Effector CD8-positive, alpha-beta T cell (primary cell): ENCODE measurements at regions not wholly inside any gene's neighbourhood (a gene's known extent, or its start where the extent isn't known, plus 50 kb on each side); places are given as distances from the start of the nearest gene placed in this dataset.

Source experiments
- DNase-seq: peaks from one replicate; lab custom pipeline; 2025; lab: John Stamatoyannopoulos, UW

- DNase-seq: no peak
Measured at GRCh38 chr16:16790597-16790996, 411.7 kb downstream of the NPIPA7 start.

- DNase-seq: no peak
Measured at GRCh38 chr16:16791051-16791450, 412.1 kb downstream of the NPIPA7 start.

- DNase-seq: no peak
Measured at GRCh38 chr16:16797239-16797638, 418.3 kb downstream of the NPIPA7 start.

- DNase-seq: no peak
Measured at GRCh38 chr16:16798504-16798903, 419.6 kb downstream of the NPIPA7 start.

GRCh38 chr16:16805809-16806208, 426.9 kb downstream of the NPIPA7 start:
- DNase-seq: no peak

- no peak for DNase-seq
Measured at GRCh38 chr16:16815641-16816040, 436.7 kb downstream of the NPIPA7 start.

GRCh38 chr16:16817196-16817595, 438.3 kb downstream of the NPIPA7 start:
- no peak for DNase-seq

GRCh38 chr16:16821261-16821660, 442.3 kb downstream of the NPIPA7 start:
- no peak for DNase-seq

- DNase-seq: no peak
Measured at GRCh38 chr16:16828913-16829398, 450.0 kb downstream of the NPIPA7 start.

- DNase-seq: no peak
Measured at GRCh38 chr16:16830401-16830800, 451.5 kb downstream of the NPIPA7 start.

- no peak for DNase-seq
Measured at GRCh38 chr16:16830973-16831372, 452.0 kb downstream of the NPIPA7 start.

- DNase-seq: no peak
Measured at GRCh38 chr16:16833165-16833564, 454.2 kb downstream of the NPIPA7 start.

GRCh38 chr16:16850274-16850673, 471.3 kb downstream of the NPIPA7 start:
- DNase-seq: no peak

- no peak for DNase-seq
Measured at GRCh38 chr16:16857012-16857411, 478.1 kb downstream of the NPIPA7 start.

- DNase-seq: no peak
Measured at GRCh38 chr16:16857603-16858283, 478.8 kb downstream of the NPIPA7 start.

- peak; percentile 20 for DNase-seq
Measured at GRCh38 chr16:16861546-16861945, 482.6 kb downstream of the NPIPA7 start.

- DNase-seq: no peak
Measured at GRCh38 chr16:16863672-16864071, 484.7 kb downstream of the NPIPA7 start.

GRCh38 chr16:16864536-16864935, 485.6 kb downstream of the NPIPA7 start:
- DNase-seq: no peak

- DNase-seq: no peak
Measured at GRCh38 chr16:16865374-16865773, 486.4 kb downstream of the NPIPA7 start.

GRCh38 chr16:16867973-16868372, 489.0 kb downstream of the NPIPA7 start:
- no peak for DNase-seq

- no peak for DNase-seq
Measured at GRCh38 chr16:16868727-16869126, 489.8 kb downstream of the NPIPA7 start.

- no peak for DNase-seq
Measured at GRCh38 chr16:16869746-16870145, 490.8 kb downstream of the NPIPA7 start.

GRCh38 chr16:16871196-16871595, 492.3 kb downstream of the NPIPA7 start:
- DNase-seq: no peak

GRCh38 chr16:16877061-16877460, 498.1 kb downstream of the NPIPA7 start:
- DNase-seq: no peak
